ENCODE measurements at regions not wholly inside any gene's neighbourhood (a gene's known extent, or its start where the extent isn't known, plus 50 kb on each side); places are given as distances from the start of the nearest gene placed in this dataset.

- ChIA-PET SMC1A (ENCODE audit: uncharacterized antibody, unreplicated experiment) (interaction anchor here (1.5 kb wide), 1 partner anchor 9 kb away, joined by 3 read pairs; no protein-coding TSS in a partner anchor), POLR2A (no interaction called here), CTCF (no interaction called here), RAD21 (ENCODE audit: unreplicated experiment) (interaction anchor here (0.6 kb wide), 1 partner anchor 1243 kb away, joined by 3 read pairs; no protein-coding TSS in a partner anchor)
- in situ Hi-C loops (cut with MboI): no loop called here
- Histone ChIP-seq H3K36me3 (ENCODE audit: control insufficient read depth in 2 of 2, insufficient read depth in 2 of 2, low read length in 1 of 2) (no peaks in the 10 kb centered on the region), H3K27ac (ENCODE audit: control insufficient read depth, insufficient read depth) (no peak overlapping the region), H3K9me3 (replicated peaks; ENCODE audit: control insufficient read depth, insufficient read depth, low read length) (no peaks in the 10 kb centered on the region), H3K4me2 (ENCODE audit: control insufficient read depth, insufficient read depth) (no peak overlapping the region), H2AFZ (ENCODE audit: control insufficient read depth, low read depth, low read length) (no peak overlapping the region), H3K4me1 (ENCODE audit: control insufficient read depth, insufficient read depth, low read length) (no peaks in the 10 kb centered on the region), H4K20me1 (ENCODE audit: control insufficient read depth, insufficient read depth) (no peaks in the 10 kb centered on the region), H3K79me2 (ENCODE audit: control insufficient read depth, insufficient read depth, low read length) (no peaks in the 10 kb centered on the region), H3K4me3 (no peak overlapping the region), H3K27me3 (replicated peaks in 1 of 2; ENCODE audit: control insufficient read depth in 2 of 2, insufficient read depth in 2 of 2, low read length in 1 of 2) (no peaks in the 10 kb centered on the region), H3K9ac (ENCODE audit: control insufficient read depth, insufficient read depth, low read length) (no peak overlapping the region)
- FAIRE-seq (no peak), DNase-seq (ENCODE audit: low read depth, low spot score) (no peak), ATAC-seq (no peak)
- intact Hi-C loops (cut with micrococcal nuclease; ENCODE audit: unreplicated experiment): no loop called here
- BruUV-seq (replicated peaks): no TSS peak
- TF ChIP-seq JUND (IDR thresholded peaks at IDR 0.05; ENCODE audit: low read depth, low read length) (no peak), NFIC (IDR thresholded peaks at IDR 0.05; ENCODE audit: low read depth, low read length) (no peak), NR2C1 (IDR thresholded peaks at IDR 0.05) (no peak), RFX5 (IDR thresholded peaks at IDR 0.05; ENCODE audit: low read depth, low read length) (no peak), MYB (IDR thresholded peaks at IDR 0.05; ENCODE audit: borderline replicate concordance, low read depth, low read length) (no peak), BRCA1 (IDR thresholded peaks at IDR 0.05; ENCODE audit: low read depth, low read length) (no peak), STAT3 (IDR thresholded peaks at IDR 0.05; ENCODE audit: low read depth, low read length) (no peak), NR2F1 (conservative IDR thresholded peaks at IDR 0.05) (no peak), ZNF622 (IDR thresholded peaks at IDR 0.05) (no peak), YBX1 (IDR thresholded peaks at IDR 0.05) (no peak), BCLAF1 (IDR thresholded peaks at IDR 0.05) (no peak), PML (IDR thresholded peaks at IDR 0.05; ENCODE audit: low read length) (no peak), ETV6 (conservative IDR thresholded peaks at IDR 0.05 in 1 of 2, IDR thresholded peaks at IDR 0.05 in 1 of 2; ENCODE audit: borderline replicate concordance in 1 of 2, low read depth in 1 of 2) (no peak), FOXM1 (IDR thresholded peaks at IDR 0.05; ENCODE audit: low read depth, low read length) (no peak)
Measured at GRCh38 chr10:8768341-8768740, 713.9 kb downstream of the GATA3 start.
